Fibroblast of skin of abdomen (primary cell): ENCODE measurements at regions not wholly inside any gene's neighbourhood (a gene's known extent, or its start where the extent isn't known, plus 50 kb on each side); places are given as distances from the start of the nearest gene placed in this dataset.
"Not testable (repeated sequence)": the region's sequence is repeated elsewhere in the genome, so short reads cannot be mapped to it uniquely, and the experiment has no call there.

ENCODE experiments used
- DNase-seq: peaks from one replicate; pipeline ENCODE4 v3.0.0-alpha.2; 2013

DNA sequence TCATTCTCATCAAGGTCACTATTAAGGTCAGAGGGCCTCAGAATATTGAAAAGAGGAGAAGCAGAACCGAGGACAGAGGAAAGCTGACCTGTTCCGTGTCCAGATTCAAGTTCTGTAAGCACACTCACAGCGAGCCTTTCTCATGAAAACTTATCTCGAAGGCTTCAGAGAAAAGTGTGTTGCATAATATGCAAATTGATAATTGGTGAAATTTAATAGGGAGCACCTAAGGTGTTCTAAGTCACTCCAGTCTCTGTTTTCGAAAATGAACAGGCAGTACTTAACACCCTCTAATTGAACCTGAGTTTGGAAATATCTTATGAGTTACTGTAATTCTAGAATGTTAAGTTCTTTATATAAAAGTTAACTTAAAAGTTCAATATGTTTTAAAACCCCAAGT, 181.2 kb upstream of the PDE10A start:
- DNase-seq: no peak

DNA sequence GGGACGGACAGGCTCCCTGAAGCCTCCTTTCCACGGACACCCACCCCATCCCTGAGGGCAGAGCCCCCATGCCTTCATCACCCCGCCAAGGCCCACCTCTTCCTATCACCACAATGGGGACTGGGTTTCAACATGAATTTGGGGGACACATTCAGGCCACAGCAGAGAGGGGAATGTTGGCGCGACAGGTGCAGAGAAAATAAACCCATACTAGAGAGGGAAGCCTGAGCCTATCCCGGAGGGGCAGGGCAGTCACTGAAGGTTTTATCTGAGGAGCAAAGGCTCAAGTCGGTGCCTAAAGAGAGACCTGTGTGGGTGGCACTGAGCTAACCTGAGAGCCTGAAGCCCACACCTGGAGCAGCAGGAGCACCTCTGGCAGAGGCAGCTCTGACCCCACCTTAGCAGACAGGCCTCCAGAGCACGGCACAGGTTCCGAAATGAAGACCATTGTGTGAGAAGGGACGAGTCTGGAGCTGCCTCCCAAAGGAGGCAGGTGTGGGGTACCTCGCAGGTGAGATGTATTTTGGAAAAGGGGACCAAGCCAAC, 180.6 kb upstream of the PDE10A start:
- no peak for DNase-seq

DNA sequence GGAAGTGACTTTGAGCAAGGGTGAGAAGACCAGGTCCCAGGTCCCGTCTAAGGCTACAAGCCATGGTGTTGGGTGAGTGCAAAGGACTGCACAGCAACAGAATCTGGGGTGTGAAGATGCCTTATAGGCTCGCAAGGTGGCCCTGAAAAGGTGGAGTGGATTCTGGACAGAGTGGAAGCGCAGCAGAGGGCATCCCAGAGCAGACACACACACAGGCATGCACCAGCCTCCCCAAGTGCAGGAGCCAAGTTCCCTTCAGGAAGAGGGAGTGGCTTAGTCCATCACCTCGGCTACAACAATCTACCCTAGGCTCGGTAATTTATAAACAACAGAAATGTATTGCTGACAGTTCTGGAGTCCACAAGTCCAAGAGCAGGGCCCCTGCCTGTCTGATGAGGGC, 180.1 kb upstream of the PDE10A start:
- DNase-seq: no peak

DNA sequence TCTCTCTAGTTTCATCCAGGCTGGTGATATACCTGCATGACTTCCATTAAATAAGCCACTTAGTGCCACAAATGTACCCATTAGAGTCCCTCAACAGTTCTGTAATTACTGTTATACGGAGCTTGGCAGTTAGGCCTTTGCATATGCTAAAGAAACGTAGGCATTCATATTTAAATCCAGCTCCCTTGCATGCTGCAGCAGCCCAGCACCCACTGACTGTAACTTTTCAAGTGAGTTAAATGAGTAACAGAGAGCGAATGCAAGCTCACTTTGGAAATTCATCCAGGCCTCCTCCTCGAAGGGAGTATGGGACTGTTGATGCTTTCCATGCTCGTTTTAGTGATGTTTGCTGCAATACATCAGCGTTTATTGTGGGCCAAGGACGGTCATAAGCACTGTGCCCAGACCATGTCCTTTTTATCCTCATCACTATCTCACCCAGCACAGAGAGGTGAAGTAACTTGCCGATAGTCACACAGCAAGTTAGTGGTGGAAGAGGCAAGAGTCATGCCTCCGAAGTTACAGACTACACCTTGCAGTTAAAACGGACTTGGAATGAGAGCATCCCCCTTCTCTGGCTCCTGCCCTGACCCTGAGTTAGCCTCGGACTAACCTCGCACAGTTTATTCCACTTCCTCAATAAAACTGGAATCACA, 179.4 kb upstream of the PDE10A start:
- no peak for DNase-seq

DNA sequence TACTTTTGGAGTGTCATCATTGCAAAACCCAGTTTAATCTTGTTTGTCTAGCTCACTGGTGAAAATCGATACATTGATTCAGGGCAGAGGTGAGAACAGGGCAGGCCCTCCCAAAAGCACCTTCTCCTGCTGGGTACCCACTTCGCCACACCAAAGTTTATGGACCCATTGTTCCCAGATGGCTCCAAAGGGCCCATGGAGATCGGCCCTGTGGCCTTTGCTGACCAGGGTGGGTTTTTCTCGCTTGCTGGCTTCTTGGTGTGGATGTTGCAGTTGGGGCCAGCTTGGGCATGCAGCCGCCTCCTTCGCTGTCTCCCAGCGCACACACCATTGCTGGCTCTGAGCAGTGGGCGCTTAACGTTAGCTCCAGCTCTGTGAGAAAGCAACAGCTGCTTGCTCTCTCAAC, 178.1 kb upstream of the PDE10A start:
- DNase-seq: no peak

DNA sequence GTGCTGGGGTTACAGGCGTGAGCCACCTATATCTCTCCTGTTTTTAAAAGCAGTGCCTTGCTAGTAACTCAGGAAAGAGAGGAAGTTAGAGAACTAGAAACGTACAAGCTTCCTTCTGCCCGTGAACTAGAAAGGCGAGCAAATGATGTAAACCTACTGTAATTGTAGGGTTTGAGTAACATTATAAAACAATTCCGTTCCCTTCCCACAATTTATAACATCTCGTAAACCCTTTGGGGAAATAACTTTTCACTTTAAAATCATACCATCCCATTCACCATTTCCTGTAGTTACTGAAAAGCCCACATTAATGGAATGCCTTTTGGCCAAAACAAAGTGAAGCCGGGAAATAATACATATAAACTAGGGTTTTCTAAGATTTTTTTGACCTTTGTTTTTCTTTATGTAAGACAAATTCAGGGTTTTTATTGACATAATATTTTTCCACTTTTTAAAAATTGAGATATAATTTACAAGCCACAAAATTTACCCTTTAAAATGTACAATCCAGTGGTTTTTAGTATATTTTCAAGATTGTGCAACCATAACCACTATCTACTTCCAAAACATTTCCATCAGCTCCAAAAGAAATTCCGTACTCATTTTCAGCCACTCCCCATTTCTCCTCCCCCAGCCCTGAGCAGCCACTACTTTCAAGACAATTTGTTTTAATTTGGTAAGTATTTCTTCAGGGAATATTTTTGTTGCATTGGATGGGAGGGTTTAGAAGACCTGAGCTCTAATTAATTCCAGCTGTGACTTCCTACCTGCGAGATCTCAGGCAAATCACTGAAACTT, 175.1 kb upstream of the PDE10A start:
- no peak for DNase-seq

DNA sequence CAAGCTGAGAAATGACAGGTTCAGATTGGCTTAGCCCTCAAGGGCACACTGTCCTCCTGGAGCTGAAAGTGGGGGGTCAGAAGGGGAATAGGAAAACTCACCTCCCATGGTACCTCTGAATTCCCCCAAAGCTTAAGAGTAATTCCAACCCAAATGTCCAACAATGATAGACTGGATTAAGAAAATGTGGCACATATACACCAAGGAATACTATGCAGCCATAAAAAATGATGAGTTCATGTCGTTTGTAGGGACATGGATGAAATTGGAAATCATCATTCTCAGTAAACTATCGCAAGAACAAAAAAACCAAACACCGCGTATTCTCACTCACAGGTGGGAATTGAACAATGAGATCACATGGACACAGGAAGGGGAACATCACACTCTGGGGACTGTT, 173.6 kb upstream of the PDE10A start:
- not testable (repeated sequence) for DNase-seq

DNA sequence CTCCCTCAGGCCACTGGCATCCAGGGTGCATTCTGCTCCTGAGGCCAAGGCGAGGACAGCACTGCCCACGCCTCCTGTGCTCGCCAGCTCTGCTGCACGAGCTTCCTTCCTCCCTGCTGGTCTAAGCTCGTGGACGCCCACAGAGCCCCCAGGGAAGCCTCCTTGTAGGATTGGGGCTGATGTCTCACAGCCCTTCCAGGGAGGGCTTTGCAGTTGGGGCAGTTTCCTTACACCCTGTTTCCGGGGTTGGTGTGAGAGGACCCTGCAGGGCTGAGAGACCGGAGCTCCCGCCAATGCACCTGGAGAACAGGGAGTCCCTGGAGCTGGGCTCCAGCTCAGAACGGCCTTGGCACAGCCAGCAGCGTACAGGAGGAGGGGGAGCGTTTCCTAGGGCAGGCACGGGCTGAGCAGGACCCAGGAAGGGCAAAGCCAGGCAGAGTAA, 172.4 kb upstream of the PDE10A start:
- DNase-seq: no peak

DNA sequence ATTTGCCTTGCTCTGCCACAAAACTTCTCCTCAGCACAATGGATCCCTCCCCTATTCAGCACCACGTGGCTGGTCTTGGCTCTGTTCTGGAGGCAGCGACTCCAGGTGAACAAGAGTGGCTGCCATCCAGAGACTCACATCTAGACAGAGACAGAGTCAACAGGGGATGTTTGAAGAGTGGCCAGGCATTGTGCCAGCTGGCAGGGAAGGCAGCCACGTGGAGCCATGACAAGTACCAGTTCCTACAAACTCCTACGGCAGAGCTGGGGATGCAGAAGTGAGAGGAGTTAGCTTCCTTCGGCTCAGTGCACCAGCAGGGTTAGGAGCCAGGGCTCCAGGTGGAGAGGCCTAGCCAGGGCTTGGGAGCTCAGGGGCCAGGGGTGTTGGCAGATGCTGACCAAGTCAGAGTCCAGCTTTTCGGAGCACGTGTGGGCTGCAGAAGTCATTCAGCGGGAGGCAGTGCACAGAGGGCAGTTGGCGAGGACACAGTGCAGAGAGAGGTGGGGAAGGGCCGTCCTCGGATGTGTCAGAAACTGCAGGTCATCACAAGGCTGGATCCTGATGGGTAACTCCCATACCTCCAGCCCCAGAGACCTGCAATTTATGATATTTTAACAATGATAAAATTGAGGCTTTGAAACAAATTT, 171.7 kb upstream of the PDE10A start:
- no peak for DNase-seq

DNA sequence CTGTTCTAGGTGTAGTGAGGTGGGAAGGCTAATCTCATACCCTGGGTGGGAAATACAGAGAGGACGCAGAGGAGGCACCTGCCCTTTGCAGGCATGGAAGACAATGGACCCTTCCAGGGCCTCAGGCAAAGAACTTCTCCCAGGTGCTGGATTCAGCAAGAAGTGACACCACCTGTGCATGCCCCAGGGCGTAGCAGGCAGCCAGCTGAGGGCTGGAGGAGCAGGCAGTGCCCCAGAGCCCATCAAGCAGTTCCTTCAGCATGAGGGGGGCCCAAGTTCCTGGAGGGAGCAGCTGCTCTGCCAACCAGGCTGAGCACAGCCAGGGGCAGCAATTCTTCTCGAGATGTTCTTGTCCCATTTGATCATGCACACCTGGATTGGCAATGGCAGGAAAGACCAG, 170.3 kb upstream of the PDE10A start:
- DNase-seq: no peak

DNA sequence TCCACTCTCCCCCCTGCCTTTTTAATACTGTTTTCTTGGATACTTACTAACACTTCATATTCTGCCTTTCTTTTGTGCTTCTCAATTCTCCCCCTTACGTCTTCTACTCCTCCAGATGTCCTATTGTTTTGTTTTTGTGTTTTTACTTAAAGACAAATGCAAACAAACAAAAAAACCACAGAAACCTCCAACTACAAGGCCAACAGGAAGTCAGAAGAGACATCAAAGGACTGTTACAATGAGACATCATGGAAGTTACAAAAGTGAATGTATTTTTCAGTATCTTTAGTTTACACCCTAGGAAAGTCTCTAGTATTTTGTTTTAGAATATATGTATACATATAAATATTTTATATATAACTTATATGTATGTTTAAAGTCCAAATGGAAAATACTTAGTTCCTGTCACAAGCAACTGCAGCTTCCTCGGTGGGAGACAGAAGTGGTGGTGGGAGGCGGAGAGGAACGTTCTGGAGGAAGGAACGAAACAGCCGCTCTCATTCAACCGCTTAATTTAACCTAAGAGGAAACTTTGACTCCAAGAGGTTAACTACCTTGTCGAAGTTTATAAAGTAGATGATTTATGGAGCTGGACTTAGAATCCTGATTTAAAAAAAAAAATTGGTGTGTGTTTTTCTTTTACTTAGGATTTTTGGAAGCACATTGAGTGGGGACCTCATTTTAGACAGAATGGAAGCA, 168.9 kb upstream of the PDE10A start:
- no peak for DNase-seq

DNA sequence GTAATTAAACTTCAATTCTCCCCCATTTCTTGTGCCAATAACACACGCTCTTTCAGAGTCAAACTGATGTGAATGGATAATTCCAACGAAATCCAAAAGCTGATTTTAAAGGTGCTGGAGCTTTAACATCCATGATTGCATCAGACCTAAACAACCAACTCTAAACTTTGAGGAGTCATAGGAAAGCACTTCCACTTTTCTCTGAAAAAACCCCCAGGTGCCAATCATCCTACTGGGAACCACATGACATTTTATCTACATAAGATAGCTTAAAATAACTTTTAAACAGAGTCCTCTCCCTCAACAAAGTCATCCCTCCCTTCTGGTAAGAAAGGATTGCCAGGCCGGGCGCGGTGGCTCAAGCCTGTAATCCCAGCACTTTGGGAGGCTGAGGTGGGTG, 167.7 kb upstream of the PDE10A start:
- no peak for DNase-seq

DNA sequence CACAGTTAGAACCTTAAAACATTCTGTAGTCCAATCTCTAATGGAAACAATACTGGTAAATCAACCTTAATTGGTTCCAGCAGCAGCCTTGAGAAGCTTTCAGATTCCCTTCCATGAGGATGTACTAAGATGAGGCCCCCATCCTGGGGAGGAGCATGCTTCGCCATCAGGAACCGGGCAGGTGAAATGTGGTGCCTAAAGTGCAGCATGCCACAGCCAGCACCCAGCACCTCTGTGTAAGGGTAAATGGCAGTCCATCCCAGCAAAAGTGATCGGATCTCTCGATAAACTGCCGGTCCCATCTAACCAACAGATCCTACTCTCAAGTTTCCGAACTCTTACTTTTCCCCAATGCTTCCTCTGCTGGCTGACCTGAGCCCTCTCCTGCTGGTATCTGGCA, 166.3 kb upstream of the PDE10A start:
- DNase-seq: no peak

DNA sequence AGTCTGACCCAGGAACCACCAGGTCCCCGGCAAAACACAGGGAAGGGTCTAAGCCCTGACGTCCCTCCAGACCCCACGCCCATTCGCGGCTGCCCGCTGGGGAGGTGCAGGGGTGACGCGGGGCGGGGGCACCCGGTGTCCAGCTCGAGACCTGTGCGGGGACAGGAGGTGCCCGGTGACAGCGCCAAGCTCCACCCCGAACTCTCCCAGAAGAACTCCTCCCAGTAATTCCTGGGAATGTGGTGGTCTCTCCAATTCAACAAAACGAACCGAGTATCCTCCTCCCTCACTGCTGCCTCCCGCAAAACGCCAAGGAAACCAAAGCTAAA, 164.1 kb upstream of the PDE10A start:
- no peak for DNase-seq

DNA sequence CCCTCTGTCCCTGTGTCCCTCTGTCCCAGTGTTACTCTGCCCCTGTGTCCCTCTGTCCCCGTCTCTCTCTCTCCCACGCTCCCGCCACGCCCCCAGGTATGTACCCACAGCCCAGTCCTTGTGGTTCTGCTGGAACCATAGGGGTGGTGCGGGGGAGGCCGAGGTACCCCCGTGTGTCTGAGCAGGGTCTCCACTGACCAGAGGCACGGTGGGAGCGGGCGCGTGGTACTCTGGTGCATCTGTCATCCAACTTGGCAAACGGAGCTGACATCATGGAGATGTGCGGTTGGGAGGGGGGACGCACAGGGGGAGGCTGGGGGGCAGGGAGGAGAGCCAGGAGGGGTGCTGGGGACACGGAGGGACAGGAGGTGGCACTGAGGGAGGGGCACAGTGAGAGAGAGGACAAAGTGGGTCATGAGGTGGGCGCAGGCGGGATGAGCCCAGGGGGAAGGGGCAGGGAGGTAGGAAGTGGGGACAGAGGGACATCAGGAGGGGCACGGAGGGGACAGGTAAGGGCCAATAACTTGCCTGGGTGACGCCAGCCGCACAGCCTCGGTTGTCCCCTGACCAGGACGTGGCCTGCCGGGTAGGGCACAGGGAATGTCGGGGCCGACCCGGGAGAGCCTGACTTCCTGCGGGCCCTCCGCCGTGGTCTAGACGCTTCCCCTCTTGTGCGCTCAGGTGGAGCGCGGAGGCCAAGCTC, 163.6 kb upstream of the PDE10A start:
- no peak for DNase-seq

DNA sequence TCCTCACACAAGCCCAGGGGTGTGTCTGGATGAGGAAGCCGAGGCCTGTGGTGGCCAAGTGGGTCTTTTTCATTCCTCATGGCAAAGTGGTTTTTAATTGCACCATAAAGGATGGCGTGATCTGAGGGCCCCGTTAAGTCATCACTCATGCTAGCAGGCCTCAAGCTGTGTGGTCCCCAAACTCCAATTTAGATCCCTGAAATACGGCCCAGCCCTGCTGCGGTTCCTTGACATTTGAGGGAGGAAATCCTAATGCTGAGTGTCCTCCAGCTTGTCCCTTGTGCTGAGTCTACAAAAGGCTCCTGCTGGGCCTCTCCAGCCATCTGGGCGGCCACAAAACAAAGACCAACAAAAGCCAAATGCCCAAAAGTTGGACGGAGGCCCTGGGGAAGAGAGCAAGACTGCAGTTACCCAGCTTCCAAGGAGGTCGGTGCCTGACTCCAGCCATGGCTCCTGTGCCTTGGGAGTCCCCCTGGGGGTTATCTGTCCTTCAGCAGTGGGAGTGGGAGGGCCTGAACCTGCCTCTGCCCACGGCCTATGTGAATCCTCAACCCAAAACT, 162.3 kb upstream of the PDE10A start:
- no peak for DNase-seq

DNA sequence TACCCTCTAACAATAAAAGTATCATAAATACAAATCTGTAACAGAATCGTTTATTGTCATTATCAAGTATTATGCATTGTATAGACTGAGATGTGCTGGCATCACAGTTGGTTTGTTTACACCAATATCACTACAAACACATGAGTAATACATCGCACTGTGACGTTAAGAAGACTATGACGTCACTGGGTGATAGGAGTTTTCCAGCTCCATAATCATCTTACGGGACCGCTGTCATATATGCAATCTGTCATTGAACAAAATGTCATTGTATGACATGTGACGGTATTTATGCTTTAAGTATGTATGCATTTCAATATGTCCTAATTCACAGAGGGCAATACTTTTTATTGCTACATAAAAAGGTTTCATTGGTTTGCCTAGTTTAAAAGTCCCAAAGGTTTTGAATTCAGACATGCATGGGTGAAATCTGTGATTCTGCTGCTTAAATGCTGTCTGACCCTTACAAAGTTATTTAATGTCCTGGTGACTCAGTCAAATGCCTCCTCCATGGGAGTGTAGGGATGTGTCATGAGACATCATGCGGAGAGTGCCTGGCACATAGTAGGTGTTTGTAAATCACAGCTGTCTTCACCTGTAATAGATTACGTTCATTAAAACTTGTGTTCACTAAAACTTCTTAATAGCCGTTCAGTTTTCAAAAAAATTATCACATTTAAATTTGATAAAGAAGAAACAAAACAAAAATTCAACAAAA, 160.7 kb upstream of the PDE10A start:
- DNase-seq: no peak

DNA sequence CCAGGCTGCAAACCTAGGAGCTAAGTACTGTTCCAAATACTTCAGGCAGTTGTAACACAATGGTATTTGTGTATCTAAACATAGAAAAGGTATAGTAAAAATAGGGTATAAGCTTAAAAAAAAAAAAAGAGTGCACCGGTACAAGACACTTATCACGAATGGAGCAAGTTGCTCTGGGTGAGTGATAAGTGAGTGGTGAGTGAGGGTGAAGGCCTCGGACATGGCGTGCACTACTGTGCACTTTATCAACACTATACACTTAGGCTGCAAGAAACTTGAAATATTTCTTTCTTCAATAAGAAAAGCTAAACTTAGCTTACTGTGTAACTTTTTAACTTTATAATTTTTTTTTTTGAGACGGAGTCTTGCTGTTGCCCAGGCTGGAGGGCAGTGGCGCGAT, 159.5 kb upstream of the PDE10A start:
- DNase-seq: no peak

DNA sequence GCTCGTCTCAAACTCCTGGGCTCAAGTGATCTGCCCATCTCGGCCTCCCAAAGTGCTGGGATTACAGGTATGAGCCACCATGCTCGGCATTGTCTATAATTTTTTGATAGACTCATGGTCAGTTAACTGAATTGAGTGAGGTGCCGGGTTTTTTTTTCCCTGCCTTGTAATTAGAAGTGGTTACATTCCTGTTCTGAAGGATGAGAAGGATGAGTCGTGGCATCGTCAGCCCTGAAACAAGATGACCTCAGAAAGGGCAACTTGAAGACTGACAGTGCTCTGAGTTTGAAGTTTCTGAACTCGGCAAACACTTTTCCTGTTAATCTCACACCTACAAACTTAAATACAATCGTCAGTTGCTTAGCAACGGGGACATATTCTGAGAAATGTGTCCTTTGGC, 158.7 kb upstream of the PDE10A start:
- no peak for DNase-seq

DNA sequence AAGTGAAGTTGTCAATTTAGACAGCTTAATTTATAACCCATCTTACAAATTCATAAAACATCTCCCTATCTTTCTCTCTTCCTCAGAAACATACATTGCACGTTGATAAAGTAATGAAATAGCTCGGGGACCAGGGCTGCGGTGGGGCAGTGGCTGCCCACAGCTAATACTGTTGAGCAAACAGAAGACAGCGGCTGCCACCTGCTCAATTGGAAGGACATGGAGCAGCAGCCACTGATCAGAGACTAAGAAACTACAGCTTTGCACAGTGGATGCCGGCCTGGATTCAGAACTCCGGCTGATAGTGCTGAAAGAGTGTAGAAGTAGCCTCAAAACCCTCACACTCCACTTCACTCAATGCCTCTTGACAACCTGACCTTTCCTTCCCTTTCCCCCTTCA, 157.9 kb upstream of the PDE10A start:
- DNase-seq: no peak

DNA sequence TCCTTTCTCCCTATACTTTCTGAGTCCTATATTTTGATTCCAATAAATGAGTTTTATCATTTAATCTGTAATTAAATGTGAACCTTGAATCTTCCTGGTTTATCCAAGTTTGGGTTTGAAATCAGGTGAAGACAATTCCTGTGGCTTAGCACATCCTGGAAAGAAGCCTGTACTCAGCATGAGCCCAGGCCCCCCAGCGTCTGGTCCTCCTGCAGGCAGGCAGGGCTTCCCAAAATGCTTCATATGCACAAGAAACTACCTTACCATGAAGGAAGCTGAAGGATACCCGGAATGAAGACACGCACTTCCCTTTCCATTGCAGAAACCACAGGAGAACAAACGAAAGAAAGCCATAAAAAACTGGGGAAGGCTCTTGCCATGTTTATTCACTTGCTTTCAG, 157.4 kb upstream of the PDE10A start:
- no peak for DNase-seq

DNA sequence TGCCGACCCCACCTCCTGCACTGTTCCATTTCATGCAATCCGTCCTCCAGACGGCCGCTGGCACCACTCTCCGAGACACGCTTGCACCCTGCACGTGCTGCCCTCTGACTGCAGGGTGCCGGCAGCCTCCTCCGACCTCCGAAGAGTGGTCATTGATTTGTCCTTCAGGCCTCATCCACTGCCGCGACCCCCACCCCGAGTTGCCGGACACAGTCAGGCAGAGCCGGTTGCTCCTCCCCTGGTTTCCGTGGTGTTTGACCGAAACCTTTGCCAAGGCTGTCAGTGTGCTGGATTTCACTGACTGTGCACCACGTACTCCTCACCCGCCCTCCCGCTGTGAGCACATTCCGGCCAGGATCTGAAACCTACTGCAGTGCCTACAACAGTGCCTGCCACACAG, 156.4 kb upstream of the PDE10A start:
- DNase-seq: no peak
